ENCODE measurements at regions not wholly inside any gene's neighbourhood (a gene's known extent, or its start where the extent isn't known, plus 50 kb on each side); places are given as distances from the start of the nearest gene placed in this dataset.

GRCh38 chr2:163291790-163292189 is 444.0 kb downstream of the FIGN start:
- H3K9me3 Mint-ChIP-seq = no peaks in the 10 kb centered on the region
- no peak overlapping the region for H3K4me3 Mint-ChIP-seq
- H3K36me3 Mint-ChIP-seq (ENCODE audit: low read depth) = no peaks in the 10 kb centered on the region
- H3K4me1 Mint-ChIP-seq = no peaks in the 10 kb centered on the region
- H3K27me3 Mint-ChIP-seq (ENCODE audit: low read depth) = no peaks in the 10 kb centered on the region
- H3K27ac Mint-ChIP-seq = no peak overlapping the region
- no peak for TF ChIP-seq CTCF (IDR thresholded peaks at IDR 0.05; ENCODE audit: unreplicated experiment in 3 of 3)

GRCh38 chr2:163281717-163282116 is 443.1 kb upstream of the KCNH7 start:
- H3K9me3 Mint-ChIP-seq = peaks cover 9% of the 10 kb centered on the region
- H3K4me3 Mint-ChIP-seq = no peak overlapping the region
- H3K36me3 Mint-ChIP-seq (ENCODE audit: low read depth) = no peaks in the 10 kb centered on the region
- no peaks in the 10 kb centered on the region for H3K4me1 Mint-ChIP-seq
- no peaks in the 10 kb centered on the region for H3K27me3 Mint-ChIP-seq (ENCODE audit: low read depth)
- TF ChIP-seq CTCF (IDR thresholded peaks at IDR 0.05; ENCODE audit: unreplicated experiment in 3 of 3) = no peak
- no peak overlapping the region for H3K27ac Mint-ChIP-seq

- Mint-ChIP-seq H3K4me1 (peaks cover under 1% of the 10 kb centered on the region), H3K4me3 (no peak overlapping the region), H3K27me3 (ENCODE audit: low read depth) (no peaks in the 10 kb centered on the region), H3K9me3 (peaks cover 17% of the 10 kb centered on the region), H3K36me3 (ENCODE audit: low read depth) (peaks cover 4% of the 10 kb centered on the region), H3K27ac (no peak overlapping the region)
- TF ChIP-seq CTCF (IDR thresholded peaks at IDR 0.05; ENCODE audit: unreplicated experiment in 3 of 3) = no peak
Observed at GRCh38 chr2:163269374-163270021, 430.9 kb upstream of the KCNH7 start.

GRCh38 chr2:163266772-163267171 is 428.2 kb upstream of the KCNH7 start:
- H3K4me3 Mint-ChIP-seq = no peak overlapping the region
- no peak overlapping the region for H3K27ac Mint-ChIP-seq
- peaks cover 4% of the 10 kb centered on the region for H3K9me3 Mint-ChIP-seq

GRCh38 chr2:163265562-163265961 is 427.0 kb upstream of the KCNH7 start:
- Mint-ChIP-seq H3K9me3 (no peaks in the 10 kb centered on the region), H3K36me3 (ENCODE audit: low read depth) (no peaks in the 10 kb centered on the region), H3K4me3 (no peak overlapping the region), H3K27ac (no peak overlapping the region), H3K4me1 (peaks cover 6% of the 10 kb centered on the region), H3K27me3 (ENCODE audit: low read depth) (no peaks in the 10 kb centered on the region)
- TF ChIP-seq CTCF (IDR thresholded peaks at IDR 0.05; ENCODE audit: unreplicated experiment in 3 of 3) = no peak

More at GRCh38 chr2:163266772-163267171, 428.2 kb upstream of the KCNH7 start:
- no peak for TF ChIP-seq CTCF (IDR thresholded peaks at IDR 0.05; ENCODE audit: unreplicated experiment in 3 of 3)
- Mint-ChIP-seq H3K4me1 (peaks cover 6% of the 10 kb centered on the region), H3K36me3 (ENCODE audit: low read depth) (no peaks in the 10 kb centered on the region), H3K27me3 (ENCODE audit: low read depth) (no peaks in the 10 kb centered on the region)

GRCh38 chr2:163264341-163264740 is 425.8 kb upstream of the KCNH7 start:
- Mint-ChIP-seq H3K9me3 (no peaks in the 10 kb centered on the region), H3K4me1 (peaks cover 6% of the 10 kb centered on the region)
- no peak for TF ChIP-seq CTCF (IDR thresholded peaks at IDR 0.05; ENCODE audit: unreplicated experiment in 3 of 3)

More at GRCh38 chr2:163264341-163264740, 425.8 kb upstream of the KCNH7 start:
- H3K36me3 Mint-ChIP-seq (ENCODE audit: low read depth) = no peaks in the 10 kb centered on the region
- no peak overlapping the region for H3K4me3 Mint-ChIP-seq
- peak overlapping the region in 1 of 3 experiments; percentile 4 for H3K27ac Mint-ChIP-seq
- no peaks in the 10 kb centered on the region for H3K27me3 Mint-ChIP-seq (ENCODE audit: low read depth)

Data from nephron (organoid).